ENCODE measurements at regions not wholly inside any gene's neighbourhood (a gene's known extent, or its start where the extent isn't known, plus 50 kb on each side); places are given as distances from the start of the nearest gene placed in this dataset.
A peak's percentile ranks its signal among the peaks of the same experiment; 100 is the strongest.

- DNase-seq (ENCODE audit: low spot score in 2 of 2), result no peak
- no peaks in the 10 kb centered on the region for H3K4me1 ChIP-seq
- in situ Hi-C loops (cut with MboI; ENCODE audit: low sequenced_read_pairs), result no loop called here
- H3K27me3 ChIP-seq (ENCODE audit: low read depth), result no peaks in the 10 kb centered on the region
- H3K4me3 ChIP-seq, result no peak overlapping the region
- no peaks in the 10 kb centered on the region for H3K9me3 ChIP-seq
- H3K36me3 ChIP-seq (replicated peaks), result no peaks in the 10 kb centered on the region
Measured at GRCh38 chr3:35927441-35927840, 288.1 kb downstream of the ARPP21 start.

GRCh38 chr3:35929158-35929557 lies 289.8 kb downstream of the ARPP21 start:
- no peaks in the 10 kb centered on the region for H3K9me3 ChIP-seq
- H3K4me1 ChIP-seq, result no peaks in the 10 kb centered on the region
- no peaks in the 10 kb centered on the region for H3K36me3 ChIP-seq (replicated peaks)
- H3K4me3 ChIP-seq, result no peak overlapping the region
- in situ Hi-C loops (cut with MboI; ENCODE audit: low sequenced_read_pairs), result no loop called here
- no peak for DNase-seq (ENCODE audit: low spot score in 2 of 2)
- no peaks in the 10 kb centered on the region for H3K27me3 ChIP-seq (ENCODE audit: low read depth)

GRCh38 chr3:35931867-35932266 lies 292.5 kb downstream of the ARPP21 start:
- Histone ChIP-seq H3K4me3 (no peak overlapping the region), H3K36me3 (replicated peaks) (no peaks in the 10 kb centered on the region), H3K27me3 (ENCODE audit: low read depth) (no peaks in the 10 kb centered on the region), H3K4me1 (no peaks in the 10 kb centered on the region), H3K9me3 (no peaks in the 10 kb centered on the region)
- in situ Hi-C loops (cut with MboI; ENCODE audit: low sequenced_read_pairs), result no loop called here
- no peak for DNase-seq (ENCODE audit: low spot score in 2 of 2)

GRCh38 chr3:35932995-35933394 lies 293.7 kb downstream of the ARPP21 start:
- Histone ChIP-seq H3K4me1 (no peaks in the 10 kb centered on the region), H3K36me3 (replicated peaks) (no peaks in the 10 kb centered on the region), H3K4me3 (no peak overlapping the region), H3K27me3 (ENCODE audit: low read depth) (no peaks in the 10 kb centered on the region), H3K9me3 (no peaks in the 10 kb centered on the region)
- in situ Hi-C loops (cut with MboI; ENCODE audit: low sequenced_read_pairs), result no loop called here
- no peak for DNase-seq (ENCODE audit: low spot score in 2 of 2)

GRCh38 chr3:35936571-35936970 lies 297.2 kb downstream of the ARPP21 start:
- Histone ChIP-seq H3K4me3 (no peak overlapping the region), H3K27me3 (ENCODE audit: low read depth) (no peaks in the 10 kb centered on the region), H3K9me3 (no peaks in the 10 kb centered on the region), H3K36me3 (replicated peaks) (no peaks in the 10 kb centered on the region), H3K4me1 (no peaks in the 10 kb centered on the region)
- no peak for DNase-seq (ENCODE audit: low spot score in 2 of 2)
- in situ Hi-C loops (cut with MboI; ENCODE audit: low sequenced_read_pairs), result no loop called here

- Histone ChIP-seq H3K36me3 (replicated peaks) (no peaks in the 10 kb centered on the region), H3K4me3 (no peak overlapping the region), H3K4me1 (no peaks in the 10 kb centered on the region), H3K27me3 (ENCODE audit: low read depth) (no peaks in the 10 kb centered on the region), H3K9me3 (no peaks in the 10 kb centered on the region)
- in situ Hi-C loops (cut with MboI; ENCODE audit: low sequenced_read_pairs), result no loop called here
- DNase-seq (ENCODE audit: low spot score in 2 of 2), result no peak
Measured at GRCh38 chr3:35944926-35945710, 305.8 kb downstream of the ARPP21 start.

GRCh38 chr3:35946121-35946853 lies 307.0 kb downstream of the ARPP21 start:
- no peaks in the 10 kb centered on the region for H3K36me3 ChIP-seq (replicated peaks)
- no peaks in the 10 kb centered on the region for H3K27me3 ChIP-seq (ENCODE audit: low read depth)
- H3K4me1 ChIP-seq, result no peaks in the 10 kb centered on the region
- in situ Hi-C loops (cut with MboI; ENCODE audit: low sequenced_read_pairs), result no loop called here
- H3K4me3 ChIP-seq, result no peak overlapping the region
- no peaks in the 10 kb centered on the region for H3K9me3 ChIP-seq
- peak in 1 of 2 experiments; percentile 67 for DNase-seq (ENCODE audit: low spot score in 2 of 2)

GRCh38 chr3:35946854-35947515 lies 307.7 kb downstream of the ARPP21 start:
- Histone ChIP-seq H3K9me3 (no peaks in the 10 kb centered on the region), H3K27me3 (ENCODE audit: low read depth) (no peaks in the 10 kb centered on the region), H3K4me1 (no peaks in the 10 kb centered on the region), H3K36me3 (replicated peaks) (no peaks in the 10 kb centered on the region), H3K4me3 (no peak overlapping the region)
- no peak for DNase-seq (ENCODE audit: low spot score in 2 of 2)
- in situ Hi-C loops (cut with MboI; ENCODE audit: low sequenced_read_pairs), result no loop called here

GRCh38 chr3:35950021-35950420 lies 310.7 kb downstream of the ARPP21 start:
- in situ Hi-C loops (cut with MboI; ENCODE audit: low sequenced_read_pairs), result loop anchor here (25.0 kb wide), 1 partner anchor 912 kb away; no protein-coding TSS in a partner anchor
- no peak for DNase-seq (ENCODE audit: low spot score in 2 of 2)
- Histone ChIP-seq H3K4me3 (no peak overlapping the region), H3K27me3 (ENCODE audit: low read depth) (no peaks in the 10 kb centered on the region), H3K36me3 (replicated peaks) (no peaks in the 10 kb centered on the region), H3K9me3 (no peaks in the 10 kb centered on the region), H3K4me1 (no peaks in the 10 kb centered on the region)

GRCh38 chr3:35954413-35954812 lies 315.1 kb downstream of the ARPP21 start:
- H3K4me3 ChIP-seq, result no peak overlapping the region
- no peaks in the 10 kb centered on the region for H3K9me3 ChIP-seq
- H3K4me1 ChIP-seq, result no peaks in the 10 kb centered on the region
- no peaks in the 10 kb centered on the region for H3K27me3 ChIP-seq (ENCODE audit: low read depth)
- in situ Hi-C loops (cut with MboI; ENCODE audit: low sequenced_read_pairs), result loop anchor here (25.0 kb wide), 1 partner anchor 908 kb away; no protein-coding TSS in a partner anchor
- no peak for DNase-seq (ENCODE audit: low spot score in 2 of 2)
- no peaks in the 10 kb centered on the region for H3K36me3 ChIP-seq (replicated peaks)

- Histone ChIP-seq H3K4me3 (no peak overlapping the region), H3K9me3 (no peaks in the 10 kb centered on the region), H3K4me1 (peaks cover 18% of the 10 kb centered on the region), H3K36me3 (replicated peaks) (no peaks in the 10 kb centered on the region), H3K27me3 (ENCODE audit: low read depth) (no peaks in the 10 kb centered on the region)
- in situ Hi-C loops (cut with MboI; ENCODE audit: low sequenced_read_pairs), result loop anchor here (25.0 kb wide), 1 partner anchor 896 kb away; no protein-coding TSS in a partner anchor
- peak; percentile 42 to 72 for DNase-seq (ENCODE audit: low spot score in 2 of 2)
Measured at GRCh38 chr3:35965908-35966307, 326.6 kb downstream of the ARPP21 start.

- Histone ChIP-seq H3K4me3 (no peak overlapping the region), H3K27me3 (ENCODE audit: low read depth) (no peaks in the 10 kb centered on the region), H3K4me1 (peaks cover 18% of the 10 kb centered on the region), H3K36me3 (replicated peaks) (no peaks in the 10 kb centered on the region), H3K9me3 (no peaks in the 10 kb centered on the region)
- in situ Hi-C loops (cut with MboI; ENCODE audit: low sequenced_read_pairs), result loop anchor here (25.0 kb wide), 1 partner anchor 895 kb away; no protein-coding TSS in a partner anchor
- no peak for DNase-seq (ENCODE audit: low spot score in 2 of 2)
Measured at GRCh38 chr3:35966629-35967464, 327.5 kb downstream of the ARPP21 start.

GRCh38 chr3:35968043-35968622 lies 328.8 kb downstream of the ARPP21 start:
- Histone ChIP-seq H3K36me3 (replicated peaks) (no peaks in the 10 kb centered on the region), H3K4me3 (no peak overlapping the region), H3K4me1 (peaks cover 18% of the 10 kb centered on the region), H3K9me3 (no peaks in the 10 kb centered on the region), H3K27me3 (ENCODE audit: low read depth) (no peaks in the 10 kb centered on the region)
- in situ Hi-C loops (cut with MboI; ENCODE audit: low sequenced_read_pairs), result loop anchor here (25.0 kb wide), 1 partner anchor 894 kb away; no protein-coding TSS in a partner anchor
- no peak for DNase-seq (ENCODE audit: low spot score in 2 of 2)

Data from HAP-1 (cell line).